ENCODE measurements at regions not wholly inside any gene's neighbourhood (a gene's known extent, or its start where the extent isn't known, plus 50 kb on each side); places are given as distances from the start of the nearest gene placed in this dataset.

- TF ChIP-seq SP1 (CRISPR knock-in tag; IDR thresholded peaks at IDR 0.05) (no peak), TCFL5 (CRISPR knock-in tag; conservative IDR thresholded peaks at IDR 0.05) (no peak), ZNF239 (CRISPR knock-in tag; IDR thresholded peaks at IDR 0.05) (no peak), CTCF (IDR thresholded peaks at IDR 0.05 in 2 of 3, conservative IDR thresholded peaks at IDR 0.05 in 1 of 3; ENCODE audit: insufficient read depth in 2 of 3, low read depth in 1 of 3, low read length in 3 of 3) (no peak), ZNF780A (CRISPR knock-in tag; IDR thresholded peaks at IDR 0.05) (no peak), POLR2A (conservative IDR thresholded peaks at IDR 0.05) (no peak), COPS2 (conservative IDR thresholded peaks at IDR 0.05) (no peak), BHLHE40 (IDR thresholded peaks at IDR 0.05; ENCODE audit: low read length) (no peak), SPI1 (IDR thresholded peaks at IDR 0.05; ENCODE audit: borderline replicate concordance, low read depth, low read length) (no peak), ZNF146 (CRISPR knock-in tag; IDR thresholded peaks at IDR 0.05; ENCODE audit: unreplicated experiment) (no peak), SOX6 (IDR thresholded peaks at IDR 0.05) (no peak)
These were observed 151.4 kb upstream of the NXPH2 start for GRCh38 chr2:138931284-138932256.
